MM.1S (cell line): ENCODE measurements at regions not wholly inside any gene's neighbourhood (a gene's known extent, or its start where the extent isn't known, plus 50 kb on each side); places are given as distances from the start of the nearest gene placed in this dataset.

ENCODE experiments used
- CTCF ChIP-seq: fragments of 300-600 bp; sonication (generic); IDR thresholded peaks from 2 replicates; pipeline ENCODE4 v1.5.1; 2016; ENCODE audit warnings: antibody characterized with exemption, low read length, mixed read lengths
- EZH2 ChIP-seq: fragments of 300-600 bp; sonication (generic); optimal IDR thresholded peaks from 2 replicates; pipeline ENCODE3; 2017; ENCODE audit warnings: low read depth, mild to moderate bottlenecking, antibody characterized with exemption, low read length, mixed read lengths
- EZH2phosphoT487 ChIP-seq: fragments of 300-600 bp; sonication (generic); IDR thresholded peaks from 2 replicates; pipeline ENCODE4 v1.6.1; 2018; ENCODE audit warnings: antibody characterized with exemption, low read length

GRCh38 chr12:29088611-29089219 is 60.4 kb upstream of the FAR2 start:
- TF ChIP-seq EZH2 (no peak), CTCF (peak; percentile 53), EZH2phosphoT487 (no peak)
